ENCODE measurements at regions not wholly inside any gene's neighbourhood (a gene's known extent, or its start where the extent isn't known, plus 50 kb on each side); places are given as distances from the start of the nearest gene placed in this dataset.
A peak's percentile ranks its signal among the peaks of the same experiment; 100 is the strongest.

DNA sequence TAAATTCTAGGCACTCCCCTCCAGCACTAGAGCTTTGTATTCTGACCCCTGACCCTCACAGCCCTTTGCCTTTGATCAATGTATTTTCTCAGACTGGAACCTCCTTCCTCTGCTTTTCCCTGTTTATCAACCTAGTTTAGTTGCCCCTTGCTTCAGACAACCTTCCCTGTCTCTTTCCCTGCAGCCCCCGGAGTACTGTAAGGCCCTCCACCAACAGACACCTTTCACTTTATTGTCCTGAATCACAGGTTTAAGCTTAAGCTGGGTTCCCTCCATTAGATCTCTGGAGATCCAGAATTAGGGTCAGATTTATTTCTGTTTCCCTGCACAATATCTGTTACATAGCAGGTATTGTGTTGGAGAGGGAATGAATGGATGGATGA is 140.2 kb downstream of the DDX1 start:
- FAIRE-seq: no peak

DNA sequence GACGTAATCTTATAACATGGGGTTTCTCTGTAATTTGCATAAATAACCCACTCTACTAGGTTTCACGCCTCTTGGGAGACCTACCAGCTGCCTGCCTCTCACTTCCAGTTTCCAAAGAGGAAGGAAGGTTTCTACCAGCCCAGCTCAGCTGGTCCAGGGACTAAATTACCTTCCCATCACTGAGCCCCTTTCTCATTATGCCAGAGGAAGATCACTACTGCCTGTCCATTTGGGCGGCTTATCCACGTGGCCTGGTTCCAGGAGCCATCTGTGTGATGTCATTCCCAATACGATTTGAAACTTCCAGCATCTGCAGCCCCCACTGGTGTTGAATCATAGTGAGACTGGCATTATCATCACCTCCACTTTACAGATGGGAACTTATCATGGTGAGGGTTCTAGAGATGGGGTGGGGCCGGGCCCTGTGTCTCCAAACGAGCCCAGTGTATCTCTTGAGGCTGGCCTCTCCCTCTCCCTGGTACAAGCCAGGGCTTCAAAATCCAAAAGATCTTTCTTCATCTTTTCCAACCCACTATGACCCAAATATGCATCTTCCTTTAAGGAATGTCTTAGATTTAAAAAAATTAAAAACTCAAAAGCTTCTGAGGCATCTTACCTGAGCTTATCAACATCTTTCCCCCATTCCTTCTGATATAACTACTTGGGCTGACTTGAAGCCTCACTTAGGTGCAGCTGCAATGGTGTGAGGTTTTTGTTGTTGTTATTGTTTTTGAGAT is 140.8 kb downstream of the DDX1 start:
- DNase-seq (ENCODE audit: insufficient read length, low spot score): no peak
- no peak for FAIRE-seq

More for the DNA sequence above, 140.2 kb downstream of the DDX1 start:
- DNase-seq (ENCODE audit: insufficient read length, low spot score): no peak

DNA sequence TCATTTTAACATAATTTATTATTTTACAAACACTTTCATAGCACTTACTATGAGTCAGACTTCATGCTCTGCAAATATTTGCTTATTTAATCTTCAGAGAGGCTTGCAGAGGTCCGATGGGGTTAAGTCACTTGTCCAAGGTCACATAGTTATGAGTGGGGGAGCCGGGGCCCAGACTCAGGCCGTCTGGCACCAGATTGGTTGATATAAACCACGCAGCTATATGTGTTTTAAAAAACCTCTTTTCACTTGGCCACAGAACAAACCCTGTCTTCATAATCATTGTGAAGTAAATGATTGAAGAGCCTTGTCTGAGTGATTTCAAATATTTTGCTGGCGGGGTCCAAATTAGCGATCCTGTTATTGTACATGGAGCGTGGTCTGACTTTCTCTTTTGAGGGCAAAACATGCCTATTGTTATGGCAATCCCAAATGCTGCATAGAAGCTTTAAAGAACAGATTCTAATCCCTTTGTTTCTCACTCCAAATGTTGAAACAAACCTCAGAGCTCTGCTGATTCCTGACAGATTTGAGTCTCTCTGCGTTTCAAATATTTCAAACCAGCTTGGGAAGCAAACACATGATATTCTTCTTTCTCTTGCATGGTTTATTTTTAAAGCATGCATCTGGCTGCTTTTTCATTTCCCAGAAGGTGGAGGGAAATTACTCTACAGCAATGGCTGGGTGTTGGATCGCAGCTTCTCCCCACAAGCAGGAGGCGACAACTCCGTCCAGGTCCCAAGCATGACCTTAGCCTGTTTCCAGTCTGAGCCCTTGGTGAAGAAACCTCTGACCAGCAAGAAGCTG is 142.4 kb downstream of the DDX1 start:
- DNase-seq (ENCODE audit: insufficient read length, low spot score): peak; percentile 26
- FAIRE-seq: no peak

DNA sequence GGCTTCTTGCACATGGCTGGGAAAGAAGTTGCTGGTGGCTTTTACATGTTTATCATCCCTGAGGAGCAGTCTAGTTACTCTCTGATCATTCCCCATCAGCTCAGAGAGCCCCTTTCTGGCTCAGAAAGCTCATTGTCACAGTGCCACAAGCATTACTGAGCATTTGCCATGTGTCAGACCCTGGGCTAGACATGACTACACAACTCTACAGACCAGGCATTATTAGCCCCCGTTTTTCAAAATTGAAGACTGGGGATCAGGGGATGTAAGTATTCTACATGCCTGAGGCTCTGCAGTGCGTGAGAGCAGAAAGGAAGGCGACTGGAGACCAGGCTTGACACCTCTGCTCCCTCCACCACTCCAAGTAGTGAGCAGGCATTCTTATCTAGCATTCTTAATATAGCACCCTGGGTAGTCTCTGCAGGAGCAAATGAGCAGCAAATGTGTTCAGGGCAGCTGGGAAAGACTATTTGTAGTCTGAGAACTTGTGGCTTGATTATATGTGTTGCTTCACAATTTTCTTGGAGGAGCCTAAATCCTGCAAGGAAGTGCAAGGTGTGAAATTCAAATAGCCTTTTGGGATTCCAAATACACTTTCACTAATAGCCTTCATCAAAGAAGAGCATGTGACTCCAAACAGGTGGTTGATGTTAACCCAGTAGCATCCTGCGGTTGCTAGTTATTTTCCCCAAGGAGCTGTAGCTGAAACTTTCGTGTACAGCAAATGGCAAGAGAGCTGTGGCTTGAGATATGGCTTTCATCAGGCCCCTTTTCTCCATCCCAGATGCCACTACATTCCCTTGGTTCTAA is 143.2 kb downstream of the DDX1 start:
- FAIRE-seq: no peak

DNA sequence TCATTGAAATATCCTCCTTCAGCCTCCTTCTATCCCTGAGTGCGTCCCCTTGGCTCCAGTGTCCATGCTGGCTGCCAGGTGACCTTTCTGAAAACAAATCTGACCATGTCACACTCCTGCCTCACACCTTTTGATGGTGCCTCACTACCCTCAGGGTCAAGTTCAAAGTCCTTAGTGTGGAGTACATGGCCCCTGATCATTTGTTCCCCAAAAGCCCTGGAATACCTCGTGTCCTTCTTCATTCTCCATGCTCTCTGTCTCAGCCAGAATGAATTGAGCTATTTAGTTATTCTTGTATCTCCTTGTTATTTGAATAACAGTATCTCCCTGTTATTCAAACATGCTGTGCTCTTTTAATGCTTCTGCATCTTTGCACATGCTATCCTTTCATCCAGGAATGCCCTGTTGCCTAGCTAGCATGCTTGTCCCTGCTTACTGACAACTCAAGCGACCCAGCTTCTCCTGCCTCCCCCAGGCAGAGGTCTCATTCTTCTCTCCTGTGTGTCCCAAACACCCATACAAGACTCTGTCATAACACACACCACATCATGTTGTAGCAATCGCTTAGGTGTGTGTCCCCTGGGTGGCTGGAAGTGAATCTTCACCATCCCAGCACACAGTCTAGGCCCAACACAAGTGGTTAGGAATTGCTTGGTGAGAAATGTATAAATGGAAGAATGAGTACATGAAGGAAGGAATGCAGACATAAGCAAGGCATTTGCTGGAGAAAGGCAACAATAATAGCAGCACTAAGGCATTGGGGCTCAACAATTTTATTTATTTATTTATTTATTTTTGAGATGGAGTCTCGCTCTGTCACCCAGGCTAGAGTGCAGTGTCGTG is 144.0 kb downstream of the DDX1 start:
- DNase-seq (ENCODE audit: insufficient read length, low spot score) (no peak), FAIRE-seq (no peak)

More for the DNA sequence above, 143.2 kb downstream of the DDX1 start:
- no peak for DNase-seq (ENCODE audit: insufficient read length, low spot score)

DNA sequence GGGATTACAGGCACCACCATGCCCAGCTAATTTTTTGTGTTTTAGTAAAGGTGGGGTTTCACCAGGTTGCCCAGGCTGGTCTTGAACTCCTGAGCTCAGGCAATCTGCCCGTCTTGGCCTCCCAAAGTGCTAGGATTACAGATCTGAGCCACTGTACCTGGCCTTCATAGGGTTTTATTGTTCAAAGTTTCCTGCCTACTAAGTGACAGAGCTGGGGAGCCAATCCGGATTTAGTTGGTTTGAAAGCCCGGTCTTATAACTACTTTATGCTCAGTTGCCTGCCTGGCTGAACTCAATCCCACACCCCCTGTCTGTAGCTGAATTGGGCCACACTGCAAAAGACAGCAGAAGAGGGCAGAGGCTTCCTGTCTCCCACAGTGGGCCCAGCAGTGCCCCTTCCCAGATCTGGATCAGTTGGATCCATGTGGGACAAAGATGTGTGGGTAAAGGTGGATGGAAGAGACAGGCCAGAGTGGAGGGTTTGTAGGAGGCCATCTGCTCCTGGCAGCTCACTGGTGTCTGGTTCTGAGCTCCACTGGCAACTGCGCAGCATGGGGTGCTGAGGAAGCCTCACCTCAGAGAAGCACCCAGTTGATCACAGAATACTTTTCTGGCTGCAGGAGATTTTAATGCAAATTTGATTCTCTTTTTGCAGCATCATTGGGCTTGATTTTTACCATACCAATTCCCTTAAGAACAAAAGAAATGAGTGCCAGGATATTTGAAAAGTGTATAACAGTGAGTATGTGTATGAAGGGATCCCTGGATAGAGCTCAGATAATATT is 144.9 kb downstream of the DDX1 start:
- no peak for DNase-seq (ENCODE audit: insufficient read length, low spot score)
- FAIRE-seq: no peak

DNA sequence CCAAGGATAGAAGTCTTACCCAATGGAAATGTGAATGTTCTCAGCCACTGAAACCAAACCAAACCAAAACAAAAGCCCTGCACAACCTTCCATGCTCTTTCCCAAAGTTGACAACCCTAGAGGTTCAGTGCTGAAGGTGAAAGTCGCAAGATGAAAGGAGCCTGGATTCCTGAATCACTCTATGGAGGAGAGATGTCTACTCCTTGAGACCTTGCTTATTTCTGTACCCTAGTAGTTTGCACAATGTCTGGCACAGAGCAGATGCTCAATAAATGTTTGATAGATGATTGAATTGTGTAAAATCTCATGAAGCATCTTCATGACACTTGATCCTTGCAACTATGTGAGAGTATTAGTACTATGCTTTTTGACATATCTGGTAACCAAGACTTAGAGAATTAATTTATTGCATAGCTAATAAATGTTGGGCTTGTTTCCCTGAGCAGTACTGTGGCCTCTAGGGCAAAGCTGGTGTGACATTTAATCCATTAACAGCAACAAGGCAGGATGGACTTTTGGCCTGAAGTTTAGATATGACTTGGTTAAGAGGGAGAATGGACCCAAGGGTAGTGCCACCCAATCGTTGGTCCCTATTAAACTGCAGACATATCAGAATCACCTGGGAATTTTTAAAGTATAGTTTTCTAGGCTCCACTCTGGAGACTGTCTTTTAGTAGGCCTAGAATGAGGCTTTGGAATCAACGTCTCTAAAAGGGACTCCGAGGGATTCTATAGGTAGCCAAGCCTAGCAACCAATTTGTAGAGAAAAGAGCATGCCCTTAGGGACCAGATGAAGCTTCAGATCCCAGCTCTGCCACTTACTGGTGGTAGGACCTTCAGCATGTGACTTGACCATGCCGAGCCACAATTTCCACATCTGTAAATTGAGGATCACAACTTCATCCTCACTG is 145.9 kb downstream of the DDX1 start:
- no peak for DNase-seq (ENCODE audit: insufficient read length, low spot score)
- FAIRE-seq: no peak

DNA sequence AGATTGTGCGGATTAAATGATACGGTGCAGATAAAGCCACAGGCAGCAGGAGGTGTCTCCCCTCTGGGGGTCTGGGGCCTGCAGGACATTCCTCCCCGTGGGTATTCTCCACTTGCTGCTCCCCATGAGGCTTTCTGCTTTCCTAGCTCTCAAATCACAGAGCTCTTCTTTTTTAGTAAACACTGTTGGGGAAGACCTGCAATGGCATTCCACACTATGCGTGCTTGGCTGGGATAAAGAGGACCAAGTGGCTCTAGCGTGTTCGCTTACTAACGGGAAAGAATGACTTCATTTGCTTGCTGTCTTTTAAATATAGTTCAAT is 146.5 kb downstream of the DDX1 start:
- no peak for DNase-seq (ENCODE audit: insufficient read length, low spot score)
- no peak for FAIRE-seq

DNA sequence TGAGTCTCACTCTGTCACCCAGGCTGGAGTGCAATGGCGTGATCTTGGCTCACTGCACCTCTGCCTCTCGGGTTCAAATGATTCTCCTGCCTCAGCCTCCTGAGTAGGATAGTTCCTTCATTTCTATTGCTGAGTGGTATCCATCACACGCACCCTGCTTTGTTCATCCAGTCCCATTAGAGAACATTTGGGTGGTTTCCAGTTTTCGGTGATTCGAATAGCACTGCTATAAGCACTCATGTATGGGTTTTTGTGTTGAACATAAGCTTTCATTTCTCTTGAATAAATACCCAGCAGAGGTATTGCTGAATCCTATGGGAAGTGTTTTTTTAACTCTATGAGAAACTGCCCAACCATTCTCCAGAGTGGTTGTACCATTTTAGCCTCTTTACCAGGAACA is 147.3 kb downstream of the DDX1 start:
- FAIRE-seq (no peak), DNase-seq (ENCODE audit: insufficient read length, low spot score) (no peak)

DNA sequence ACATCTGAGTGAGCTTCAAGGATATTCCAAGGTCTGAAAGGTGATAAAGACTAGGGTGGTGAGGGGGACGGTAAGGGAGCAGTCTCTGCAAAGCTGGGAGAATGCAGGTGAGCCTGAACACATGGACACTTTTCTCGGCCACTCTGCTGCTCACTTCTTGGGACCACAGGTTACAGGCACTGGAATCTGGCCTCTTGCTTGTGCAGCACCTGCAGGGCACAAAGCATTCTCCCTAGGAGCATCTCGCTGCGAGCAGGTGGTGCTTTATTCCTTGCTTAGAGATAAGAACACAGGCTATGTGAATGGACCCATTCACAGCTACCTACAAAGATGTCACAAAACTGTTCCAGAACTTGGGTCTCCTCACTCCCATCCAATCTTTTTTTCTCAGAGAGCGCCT is 153.2 kb downstream of the DDX1 start:
- FAIRE-seq: no peak
- DNase-seq (ENCODE audit: insufficient read length, low spot score): no peak

DNA sequence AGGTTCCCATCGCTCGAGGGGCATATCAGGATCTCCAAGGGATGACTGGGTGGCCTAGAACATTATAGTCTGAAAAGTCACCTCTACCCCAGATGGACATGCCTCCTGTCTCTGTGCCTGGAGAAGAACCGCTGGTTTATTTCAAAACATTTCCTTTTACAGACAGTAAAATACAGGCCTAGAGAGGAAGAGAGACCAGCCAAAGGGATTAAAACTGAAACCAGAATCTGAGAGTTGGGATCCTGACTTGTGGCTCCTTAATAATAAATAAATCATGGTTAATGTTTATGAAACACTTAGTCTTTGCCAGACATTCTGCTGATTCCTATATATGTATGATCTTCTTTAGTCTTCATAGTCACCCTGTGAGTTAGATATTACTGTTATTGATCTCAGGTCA is 153.7 kb downstream of the DDX1 start:
- DNase-seq (ENCODE audit: insufficient read length, low spot score): no peak
- no peak for FAIRE-seq

DNA sequence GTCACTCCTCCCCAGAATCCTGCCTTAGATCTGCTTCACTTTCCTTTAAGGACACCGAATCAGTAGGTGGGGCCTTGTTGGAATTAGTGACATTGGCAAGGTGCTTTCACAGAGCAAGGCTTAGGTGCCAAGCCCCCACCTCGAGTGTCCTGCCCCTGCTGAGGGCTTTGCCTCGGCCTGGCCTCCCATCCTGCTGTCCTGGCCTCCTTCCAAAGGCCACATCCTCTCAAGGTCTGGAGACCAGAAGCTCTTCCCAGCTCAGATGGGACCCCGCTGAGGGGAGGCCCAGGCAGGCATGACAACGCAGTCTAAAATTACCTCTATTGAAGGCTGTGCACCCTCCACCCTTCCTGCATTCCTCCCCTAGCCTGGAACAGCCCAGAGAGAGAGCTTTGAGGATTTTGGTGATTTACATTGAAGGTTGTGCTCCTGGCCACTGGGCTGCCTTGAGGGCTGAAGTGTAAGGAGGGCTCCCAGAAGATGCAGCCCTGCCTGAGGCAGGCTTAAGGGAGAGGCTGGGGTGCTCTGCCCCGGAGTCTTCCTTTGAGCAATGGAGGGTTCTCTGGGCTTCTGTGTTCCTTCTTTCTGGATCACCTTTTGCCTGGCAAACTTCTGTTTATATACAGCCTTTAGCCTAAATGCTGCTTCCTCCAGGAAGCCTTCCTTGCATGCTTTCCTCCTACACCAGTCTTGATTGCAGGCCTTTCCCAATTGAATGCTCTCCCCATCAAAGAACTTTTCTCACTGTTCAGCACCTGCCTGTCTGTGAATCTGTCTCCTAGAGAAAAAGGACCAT is 154.4 kb downstream of the DDX1 start:
- FAIRE-seq (no peak), DNase-seq (ENCODE audit: insufficient read length, low spot score) (no peak)

DNA sequence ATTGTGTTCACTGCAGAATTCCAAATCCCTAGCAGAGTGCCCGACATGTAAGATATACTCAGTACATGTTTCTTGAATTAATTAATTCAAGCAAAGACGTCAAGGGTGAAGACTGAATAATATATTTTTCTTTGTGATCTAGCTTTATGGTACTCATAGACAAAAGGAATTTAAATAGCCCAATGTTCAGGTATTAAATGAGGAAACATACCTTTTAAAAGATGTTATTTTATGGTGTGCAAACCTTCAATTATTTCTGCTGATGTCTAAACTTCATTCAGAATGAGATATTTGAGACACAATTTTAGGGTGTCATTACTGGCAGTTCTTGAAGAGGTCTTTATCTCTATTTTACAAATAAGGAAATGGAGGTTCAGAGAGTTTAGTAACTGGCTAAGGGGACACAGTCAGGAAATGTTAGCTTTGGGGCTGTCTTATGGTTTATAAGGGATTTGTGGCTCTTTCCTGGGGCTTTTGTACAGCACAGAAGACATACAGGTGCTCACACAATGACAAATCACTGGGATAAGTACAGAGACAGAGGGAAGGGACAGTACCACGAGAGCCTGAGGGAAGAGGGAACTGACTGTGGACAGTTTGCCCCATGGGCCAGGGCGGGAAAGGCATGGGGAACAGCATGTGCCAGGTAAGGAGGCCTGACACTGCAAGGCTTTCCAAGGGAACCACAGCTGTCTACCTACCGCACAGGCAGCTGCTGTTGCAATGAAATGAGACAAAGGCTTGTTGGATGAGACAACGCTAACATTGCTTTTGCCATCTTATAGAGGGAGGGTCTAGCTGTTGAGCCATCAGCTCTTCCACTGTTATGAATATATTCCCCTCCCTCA is 155.3 kb downstream of the DDX1 start:
- FAIRE-seq (no peak), DNase-seq (ENCODE audit: insufficient read length, low spot score) (no peak)

DNA sequence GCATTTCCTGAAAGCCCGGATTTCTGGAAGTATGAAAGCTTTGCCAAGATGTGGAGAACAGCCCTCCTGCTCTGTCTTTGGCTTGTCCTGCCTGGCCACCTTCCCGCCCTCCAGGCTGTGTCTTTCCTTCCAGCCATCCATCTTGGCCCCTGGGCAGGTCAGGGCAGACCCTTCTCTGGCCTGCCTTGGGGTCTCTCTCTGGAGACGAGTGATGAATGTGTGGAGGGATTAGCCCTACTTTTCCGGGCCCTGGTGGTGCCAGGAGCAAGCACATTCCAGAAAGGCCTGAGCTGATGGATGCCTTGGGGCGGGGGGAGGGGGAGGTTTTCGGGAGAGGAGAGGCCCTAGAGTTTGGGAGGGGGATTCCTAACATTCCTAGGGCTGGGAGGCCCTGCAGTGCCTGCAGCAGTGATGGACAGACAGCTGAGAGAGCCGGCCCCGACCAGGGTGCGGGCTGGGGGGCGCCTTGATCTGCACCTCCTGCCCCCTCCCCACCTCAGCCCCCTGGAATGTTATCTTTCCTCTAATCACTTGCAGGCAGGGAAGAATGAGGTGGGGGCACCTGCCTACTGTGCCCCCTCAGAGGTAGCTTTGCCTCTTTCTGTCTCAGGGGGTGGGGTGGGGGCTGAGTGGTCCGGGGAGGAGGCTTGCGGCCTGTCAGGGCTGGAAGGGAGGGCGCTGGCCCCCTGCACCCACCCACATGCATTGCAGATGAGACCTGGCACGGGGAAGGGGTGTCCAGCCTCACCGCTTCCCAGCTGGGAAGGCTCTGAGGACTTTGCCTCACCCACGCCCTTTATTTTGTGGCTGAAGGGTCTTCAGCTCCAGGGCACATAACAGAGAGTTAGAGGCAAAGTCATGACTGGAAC is 156.2 kb downstream of the DDX1 start:
- FAIRE-seq: no peak
- peak; percentile 20 for DNase-seq (ENCODE audit: insufficient read length, low spot score)

DNA sequence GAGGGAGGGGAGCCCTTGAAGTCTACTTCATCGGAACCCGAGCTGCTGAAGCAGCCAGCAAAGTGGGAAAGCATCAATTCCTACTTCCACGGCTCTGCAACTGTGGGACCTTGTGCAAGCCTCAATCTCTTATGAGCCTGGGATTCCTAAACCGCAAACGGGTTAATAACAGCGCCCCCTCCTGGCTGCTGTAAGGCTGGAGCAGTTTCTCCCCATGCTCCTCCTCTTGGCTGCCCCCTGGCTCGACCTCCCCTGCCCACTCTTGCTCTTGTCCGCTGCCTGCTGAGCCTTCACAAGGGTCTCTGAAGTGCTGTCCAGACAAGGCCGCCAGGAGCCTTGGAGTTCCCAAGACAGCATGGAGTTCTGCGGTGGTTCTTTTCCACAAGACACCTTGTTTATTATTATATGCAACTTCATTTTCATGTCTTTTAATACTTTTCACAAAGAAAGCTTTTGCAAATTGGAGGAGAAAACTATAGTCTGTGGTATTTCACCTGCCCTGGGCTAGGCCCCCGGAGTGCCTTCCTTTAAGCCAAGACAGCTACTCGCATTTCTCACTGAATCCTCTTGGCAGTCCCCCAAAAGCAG is 157.2 kb downstream of the DDX1 start:
- peak; percentile 37 for DNase-seq (ENCODE audit: insufficient read length, low spot score)
- FAIRE-seq: no peak

All from HTR-8/SVneo (cell line).